ENCODE measurements at regions not wholly inside any gene's neighbourhood (a gene's known extent, or its start where the extent isn't known, plus 50 kb on each side); places are given as distances from the start of the nearest gene placed in this dataset.

- H3K36me3 Mint-ChIP-seq, result no peaks in the 10 kb centered on the region
- Histone ChIP-seq H3K79me2 (ENCODE audit: insufficient read depth, low read length) (no peaks in the 10 kb centered on the region), H3K4me1 (ENCODE audit: control insufficient read depth in 1 of 2, insufficient read depth in 2 of 2, low read length in 2 of 2) (no peaks in the 10 kb centered on the region), H4K20me1 (ENCODE audit: insufficient read depth, low read length) (no peaks in the 10 kb centered on the region), H3K4me3 (replicated peaks in 1 of 3; ENCODE audit: low read depth in 2 of 3, low read length in 3 of 3) (no peak overlapping the region), H2AFZ (ENCODE audit: insufficient read depth, low read depth, low read length, poor library complexity, severe bottlenecking) (no peak overlapping the region), H3K27ac (ENCODE audit: low read depth in 1 of 2, low read length in 2 of 2) (no peak overlapping the region), H3K9ac (ENCODE audit: insufficient read depth, low read length, poor library complexity, severe bottlenecking) (no peak overlapping the region), H3K4me2 (replicated peaks; ENCODE audit: extremely low read depth, low read length, poor library complexity, severe bottlenecking) (no peak overlapping the region), H3K36me3 (replicated peaks in 1 of 2; ENCODE audit: control insufficient read depth in 1 of 2, insufficient read depth in 2 of 2, low read length in 2 of 2) (no peaks in the 10 kb centered on the region), H3K9me3 (replicated peaks in 1 of 2; ENCODE audit: control insufficient read depth in 1 of 2, insufficient read depth in 1 of 2, low read length in 2 of 2) (peaks cover 0 to 6% of the 10 kb centered on the region in 2 donors), H3K27me3 (ENCODE audit: control insufficient read depth in 2 of 2, insufficient read depth in 2 of 2, low read length in 2 of 2) (no peaks in the 10 kb centered on the region)
- no peaks in the 10 kb centered on the region for H3K27me3 Mint-ChIP-seq (ENCODE audit: low read depth in 3 of 3)
- TF ChIP-seq CTCF (IDR thresholded peaks at IDR 0.05), result no peak
- no peak for DNase-seq
- H3K4me1 Mint-ChIP-seq, result no peaks in the 10 kb centered on the region
- intact Hi-C loops (cut with micrococcal nuclease), result no loop called here
- WGBS (ENCODE audit: insufficient coverage), result 56% methylated on average over 1 of the region's 3 CpGs
- no peak overlapping the region for H3K27ac Mint-ChIP-seq
- no peak overlapping the region for H3K4me3 Mint-ChIP-seq
- H3K9me3 Mint-ChIP-seq, result peaks cover 2 to 9% (median 5%) of the 10 kb centered on the region in 7 donors
These were observed 871.9 kb downstream of the TSN start for GRCh38 chr2:122627388-122627787.

- WGBS (ENCODE audit: insufficient coverage), result 83% methylated on average over 1 of the region's 1 CpG
- H3K27ac ChIP-seq (ENCODE audit: low read depth in 1 of 2, low read length in 2 of 2), result no peak overlapping the region
- no peak for DNase-seq
- no peak overlapping the region for H3K27ac Mint-ChIP-seq
- peaks cover 0 to 15% (median 8%) of the 10 kb centered on the region in 7 donors for H3K9me3 Mint-ChIP-seq
- H3K4me2 ChIP-seq (replicated peaks; ENCODE audit: extremely low read depth, low read length, poor library complexity, severe bottlenecking), result no peak overlapping the region
- no peaks in the 10 kb centered on the region for H3K36me3 ChIP-seq (replicated peaks in 1 of 2; ENCODE audit: control insufficient read depth in 1 of 2, insufficient read depth in 2 of 2, low read length in 2 of 2)
- peaks cover 6 to 7% of the 10 kb centered on the region in 2 donors for H3K9me3 ChIP-seq (replicated peaks in 1 of 2; ENCODE audit: control insufficient read depth in 1 of 2, insufficient read depth in 1 of 2, low read length in 2 of 2)
- H3K9ac ChIP-seq (ENCODE audit: insufficient read depth, low read length, poor library complexity, severe bottlenecking), result no peak overlapping the region
- H3K27me3 ChIP-seq (ENCODE audit: control insufficient read depth in 2 of 2, insufficient read depth in 2 of 2, low read length in 2 of 2), result no peaks in the 10 kb centered on the region
- no peak overlapping the region for H3K4me3 Mint-ChIP-seq
- no peak overlapping the region for H2AFZ ChIP-seq (ENCODE audit: insufficient read depth, low read depth, low read length, poor library complexity, severe bottlenecking)
- no peaks in the 10 kb centered on the region for H3K79me2 ChIP-seq (ENCODE audit: insufficient read depth, low read length)
- intact Hi-C loops (cut with micrococcal nuclease), result no loop called here
- no peaks in the 10 kb centered on the region for H3K36me3 Mint-ChIP-seq
- no peak for TF ChIP-seq CTCF (IDR thresholded peaks at IDR 0.05)
- H3K4me3 ChIP-seq (replicated peaks in 1 of 3; ENCODE audit: low read depth in 2 of 3, low read length in 3 of 3), result no peak overlapping the region
- H3K4me1 Mint-ChIP-seq, result no peaks in the 10 kb centered on the region
- no peaks in the 10 kb centered on the region for H3K4me1 ChIP-seq (ENCODE audit: control insufficient read depth in 1 of 2, insufficient read depth in 2 of 2, low read length in 2 of 2)
- H4K20me1 ChIP-seq (ENCODE audit: insufficient read depth, low read length), result no peaks in the 10 kb centered on the region
- H3K27me3 Mint-ChIP-seq (ENCODE audit: low read depth in 3 of 3), result no peaks in the 10 kb centered on the region
These were observed 878.8 kb downstream of the TSN start for GRCh38 chr2:122634256-122634655.
